ENCODE measurements at regions not wholly inside any gene's neighbourhood (a gene's known extent, or its start where the extent isn't known, plus 50 kb on each side); places are given as distances from the start of the nearest gene placed in this dataset.
"Not testable (repeated sequence)": the region's sequence is repeated elsewhere in the genome, so short reads cannot be mapped to it uniquely, and the experiment has no call there.

DNA sequence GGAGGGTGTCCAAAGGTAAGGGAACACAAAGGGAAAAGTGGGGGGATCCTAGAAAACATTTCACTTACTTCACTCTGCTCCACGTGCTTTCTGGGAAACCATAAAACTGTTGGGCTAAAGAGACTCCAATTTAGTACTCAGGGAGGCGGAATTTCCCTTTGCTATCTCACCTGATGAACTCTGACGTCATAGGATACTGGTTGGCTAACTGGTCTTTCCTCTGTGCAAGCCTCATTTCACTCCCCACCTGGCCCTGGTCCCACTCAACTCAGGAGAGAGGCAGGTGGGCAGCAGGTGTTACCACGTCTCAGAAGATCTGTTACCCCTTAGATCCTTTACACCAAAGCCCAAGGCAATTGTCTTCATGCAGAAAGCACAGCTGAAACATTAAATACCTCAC, 51.8 kb upstream of the PMAIP1 start:
- no peak for DNase-seq

DNA sequence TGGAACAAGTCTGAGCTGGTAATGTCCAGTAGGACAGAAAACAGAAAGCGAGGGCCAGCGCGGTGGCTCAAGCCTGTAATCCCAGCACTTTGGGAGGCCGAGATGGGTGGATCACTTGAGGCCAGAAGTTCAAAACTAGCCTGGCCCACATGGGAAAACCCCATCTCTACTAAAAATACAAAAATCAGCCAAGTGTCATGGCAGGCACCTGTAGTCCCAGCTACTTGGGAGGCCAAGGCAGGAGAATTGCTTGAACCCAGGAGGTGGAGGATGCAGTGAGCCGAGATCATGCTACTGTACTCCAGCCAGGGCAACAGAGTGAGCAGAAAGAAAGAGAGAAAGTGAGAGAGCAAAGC, 52.3 kb upstream of the PMAIP1 start:
- DNase-seq = not testable (repeated sequence)

DNA sequence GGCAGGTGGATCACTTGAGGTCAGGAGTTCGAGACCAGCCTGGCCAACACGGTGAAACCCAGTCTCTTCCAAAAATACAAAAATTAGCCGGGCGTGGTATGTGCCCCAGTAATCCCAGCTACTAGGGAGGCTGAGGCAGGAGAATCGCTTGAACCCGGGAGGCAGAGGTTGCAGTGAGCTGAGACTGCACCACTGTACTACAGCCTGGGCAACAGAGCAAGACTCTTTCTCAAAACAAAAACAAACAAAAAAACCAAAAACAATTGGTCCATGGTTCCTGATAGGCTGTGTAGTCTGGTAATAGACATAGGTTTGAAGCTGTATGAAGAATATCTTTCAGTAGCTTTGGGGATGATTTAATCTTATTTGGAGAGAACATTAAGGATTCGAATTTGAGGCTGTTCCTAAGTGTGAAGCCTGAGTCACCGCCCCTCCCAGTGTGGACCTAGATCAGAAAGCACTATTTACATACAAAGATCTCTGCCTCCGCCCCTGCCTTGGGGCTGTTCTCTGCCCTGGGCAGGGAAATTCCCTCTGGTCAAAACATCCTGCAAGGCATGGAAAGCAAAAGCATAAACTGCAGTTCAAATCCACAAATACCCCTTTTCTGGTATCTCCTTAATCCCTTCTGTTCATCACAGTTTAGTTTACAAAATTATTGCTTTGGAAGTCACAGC, 52.8 kb upstream of the PMAIP1 start:
- no peak for DNase-seq

DNA sequence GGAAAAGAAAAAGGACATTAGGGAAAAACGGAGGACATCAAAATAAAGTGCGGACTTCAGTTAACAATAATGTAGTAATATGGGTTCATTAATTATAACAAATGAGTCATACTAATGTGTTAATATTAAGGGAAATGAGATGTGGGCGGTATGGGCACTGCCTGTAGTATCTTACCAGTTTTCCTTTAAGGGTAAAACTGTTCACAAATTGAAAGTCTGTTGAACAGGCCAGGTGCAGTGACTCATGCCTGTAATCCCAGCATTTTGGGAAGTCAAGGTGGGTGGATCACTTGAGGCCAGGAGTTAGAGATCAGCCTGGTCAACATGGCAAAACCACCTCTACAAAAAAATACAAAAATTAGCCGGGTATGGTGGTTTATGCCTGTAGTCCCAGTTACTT, 56.8 kb upstream of the PMAIP1 start:
- DNase-seq = no peak

DNA sequence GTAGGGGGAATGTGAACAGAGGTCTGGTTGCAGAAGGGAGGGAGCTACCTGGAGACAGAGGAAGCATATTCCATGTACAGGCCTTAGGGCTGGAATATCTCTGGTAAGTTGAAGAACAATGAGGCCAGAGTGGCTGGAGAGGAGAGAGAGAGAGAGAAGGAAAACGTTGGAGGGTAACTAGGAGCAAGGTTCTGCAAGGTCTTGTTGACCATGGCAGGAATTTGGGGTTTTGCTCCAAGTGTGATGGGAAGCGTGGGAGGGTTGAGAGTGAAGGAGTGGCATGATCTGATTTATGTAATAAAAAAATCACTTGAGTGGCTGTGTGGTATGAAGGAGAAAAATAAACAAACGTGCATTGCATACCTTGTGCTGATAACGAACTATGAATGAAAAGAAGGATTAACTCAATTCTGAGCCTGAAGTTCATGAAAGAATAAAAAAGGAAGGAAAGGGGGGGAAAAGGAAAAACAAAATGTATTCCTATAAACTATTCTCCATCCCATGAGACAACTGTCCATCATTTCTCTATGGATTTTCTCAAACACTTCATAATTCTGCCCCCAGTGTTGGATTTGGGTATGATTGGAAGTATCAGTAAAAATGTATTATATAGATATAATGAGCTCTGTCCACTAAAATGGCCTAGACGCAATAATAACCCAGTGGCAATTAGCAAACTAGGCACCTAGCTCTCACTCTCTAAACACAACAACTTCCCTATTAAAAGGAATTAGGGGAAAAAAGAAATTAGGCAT, 59.7 kb upstream of the PMAIP1 start:
- DNase-seq = no peak

DNA sequence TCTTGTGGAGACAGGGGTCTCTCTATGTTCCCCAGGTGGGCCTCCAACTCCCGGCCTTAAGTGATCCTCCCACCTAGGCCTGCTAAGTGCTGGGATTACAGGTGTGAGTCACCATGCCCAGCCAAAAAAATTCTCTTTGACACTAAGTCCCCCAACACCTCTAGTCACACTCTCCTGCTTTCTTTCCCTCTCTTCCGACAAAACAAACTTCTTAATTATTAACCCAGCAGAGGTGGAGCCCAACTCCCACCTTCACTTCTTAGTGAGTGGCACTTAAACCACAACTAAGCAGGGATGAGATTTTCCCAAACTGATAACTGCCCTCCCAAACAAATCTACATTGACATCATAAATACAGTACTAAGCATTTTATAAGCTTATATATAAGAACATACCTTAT, 60.5 kb upstream of the PMAIP1 start:
- DNase-seq = no peak

DNA sequence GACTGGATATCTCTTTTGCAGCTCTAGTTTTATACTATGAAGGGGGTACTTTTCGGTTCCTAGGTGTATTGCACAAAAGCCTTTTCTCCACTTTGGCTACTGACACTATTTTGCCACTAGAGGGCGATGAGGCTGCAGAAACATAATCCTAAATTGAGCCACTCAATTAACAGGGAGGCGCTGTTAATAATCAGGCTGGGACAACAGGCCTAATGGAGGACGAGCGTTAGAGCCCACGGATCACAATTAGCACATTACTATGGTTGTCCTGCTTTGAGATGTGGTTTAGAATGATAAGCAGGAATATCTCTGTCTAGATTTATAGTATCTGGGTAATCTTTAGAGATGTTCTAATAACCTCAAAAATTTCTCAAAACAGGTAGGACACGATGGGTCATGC, 62.2 kb upstream of the PMAIP1 start:
- DNase-seq = peak; percentile 34

DNA sequence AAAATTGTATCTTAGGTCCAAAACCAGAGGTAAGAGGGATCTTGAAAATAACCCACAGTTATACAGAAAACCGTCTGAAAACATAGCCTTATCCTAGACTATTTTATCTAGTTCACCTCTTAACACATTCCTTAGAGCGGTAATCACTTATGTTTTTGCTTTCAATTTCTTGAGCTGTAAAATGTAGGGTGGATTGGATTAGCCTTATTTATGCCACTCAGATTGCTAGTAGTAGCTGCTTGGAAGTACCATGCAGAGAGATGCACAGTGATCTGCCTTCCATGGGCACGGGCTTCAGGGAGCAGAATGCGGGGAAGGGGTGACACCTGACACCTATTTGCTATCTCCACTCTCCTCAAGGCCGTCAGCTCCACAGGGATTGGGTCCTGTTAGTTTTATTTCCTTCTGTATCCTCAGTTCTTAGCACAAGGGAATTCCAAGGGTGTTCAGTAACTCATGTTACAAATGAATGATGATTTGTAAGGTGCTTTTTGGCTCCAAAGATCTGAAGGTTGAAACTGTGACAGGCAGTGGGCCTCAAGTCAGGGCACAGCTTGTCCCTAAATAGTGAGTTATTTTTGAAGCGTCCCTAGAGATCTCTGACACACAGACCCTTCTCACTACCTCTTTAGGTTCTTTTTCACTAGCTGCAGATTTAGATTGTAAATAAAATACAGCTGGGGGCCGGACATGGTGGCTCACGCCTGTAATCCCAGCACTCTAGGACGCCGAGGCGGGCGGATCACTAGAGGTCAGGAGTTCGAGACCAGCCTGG, 64.0 kb upstream of the PMAIP1 start:
- DNase-seq = no peak

DNA sequence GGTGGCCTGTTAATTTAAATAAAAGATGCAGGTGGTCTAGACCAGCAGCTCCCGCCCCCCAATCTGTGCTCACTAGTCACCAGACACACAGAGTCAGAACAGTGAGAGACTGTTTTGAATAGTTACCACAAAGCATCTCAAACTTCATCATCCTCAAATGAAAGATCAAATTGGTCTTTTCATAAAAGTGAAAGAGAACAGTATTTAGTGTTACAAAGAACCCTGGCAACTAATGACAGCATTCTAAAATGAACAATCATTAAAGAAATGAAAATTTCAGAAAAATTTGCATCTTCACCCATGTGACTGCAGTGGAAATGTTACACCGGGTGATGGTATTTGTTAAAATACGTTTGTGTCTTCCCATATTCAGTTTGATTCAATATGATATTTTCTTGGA, 65.5 kb upstream of the PMAIP1 start:
- no peak for DNase-seq

DNA sequence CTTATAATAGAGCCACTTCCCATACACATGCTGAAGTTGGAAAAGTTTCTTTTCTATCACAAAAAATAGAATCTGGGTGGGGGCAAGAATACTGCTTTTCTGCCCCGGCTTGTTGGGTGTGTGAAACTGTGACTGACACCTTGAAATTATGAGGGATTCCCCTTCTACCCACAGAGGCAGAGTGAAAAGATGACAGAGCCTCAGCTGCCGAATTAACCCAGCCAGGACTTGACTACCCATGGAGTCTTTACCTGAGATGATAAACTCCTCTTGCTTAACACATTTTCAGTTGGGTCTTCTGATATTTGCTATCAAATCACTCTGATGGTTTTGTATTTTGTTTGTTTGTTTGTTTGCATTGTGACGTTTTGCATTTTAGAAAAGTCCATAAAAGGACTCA, 66.0 kb upstream of the PMAIP1 start:
- no peak for DNase-seq

DNA sequence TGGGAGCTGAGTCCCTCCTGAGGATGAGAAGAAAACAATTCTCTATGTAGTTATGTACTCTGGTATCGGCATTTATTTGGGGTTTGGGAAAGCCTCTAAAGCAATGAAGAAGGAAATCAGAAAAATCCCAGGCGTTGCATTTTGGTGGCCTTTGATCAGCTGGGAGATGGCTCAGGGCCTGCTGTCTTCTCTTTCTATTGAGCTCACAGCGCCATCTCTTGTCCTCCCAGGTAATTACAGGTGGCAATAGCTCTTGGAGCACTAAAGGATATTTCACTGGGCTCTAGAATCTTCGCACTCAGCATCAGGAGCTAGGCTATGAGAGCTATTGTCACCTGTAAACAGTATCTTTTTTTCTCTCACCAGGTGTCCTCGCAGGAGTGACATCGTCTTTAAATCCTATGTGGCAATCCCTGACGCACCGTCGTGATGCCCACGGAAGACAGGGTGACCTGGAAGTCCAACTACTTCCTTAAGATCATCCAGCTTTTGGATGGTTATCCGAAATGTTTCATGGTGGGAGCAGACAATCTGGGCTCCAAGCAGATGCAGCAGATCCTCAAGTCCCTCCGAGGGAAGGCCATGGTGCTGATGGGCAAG, 76.1 kb upstream of the PMAIP1 start:
- DNase-seq = peak; percentile 4

DNA sequence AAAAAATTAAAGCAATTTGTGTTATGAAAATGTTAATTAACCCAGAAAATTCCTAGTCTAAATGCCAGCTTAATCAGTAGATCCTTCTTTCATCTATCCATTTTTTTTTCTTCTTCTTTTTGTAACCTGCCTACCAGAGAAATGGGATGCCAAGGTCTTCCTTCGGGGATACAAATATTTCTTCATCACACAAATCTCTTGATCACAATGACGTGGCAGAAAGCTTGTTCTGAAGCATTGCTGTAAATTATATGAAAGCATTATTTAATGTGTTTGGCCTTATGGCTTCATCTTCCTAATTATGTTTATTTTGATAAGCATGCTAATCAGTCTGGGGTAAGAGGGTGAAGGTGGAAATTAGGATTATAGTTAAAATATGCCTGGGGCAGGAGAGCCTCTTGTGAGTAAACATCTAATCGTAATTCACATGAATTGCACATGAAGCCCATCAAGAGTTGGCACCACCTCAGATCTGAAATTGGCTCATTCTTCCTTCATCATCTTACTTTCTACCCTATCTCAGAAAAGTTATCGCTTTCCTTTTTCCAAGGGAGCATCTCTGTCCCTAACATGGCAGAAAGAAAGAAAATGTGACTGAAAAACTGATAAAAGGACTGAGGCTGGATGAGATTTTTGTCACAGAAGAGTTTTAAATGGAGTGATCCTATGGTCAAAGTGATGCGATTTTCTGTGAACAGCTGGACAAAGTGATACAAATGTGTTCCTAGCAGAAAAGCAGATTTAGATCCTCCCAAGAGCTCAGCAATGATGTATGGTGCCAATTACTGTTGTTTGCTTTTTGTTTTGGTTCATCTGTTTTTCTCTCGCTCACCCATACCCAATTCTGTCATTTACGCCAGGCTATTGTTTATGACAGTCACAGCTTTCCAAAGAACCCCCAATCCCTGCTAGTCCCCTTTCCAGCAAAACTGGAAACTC, 76.9 kb upstream of the PMAIP1 start:
- DNase-seq = no peak

DNA sequence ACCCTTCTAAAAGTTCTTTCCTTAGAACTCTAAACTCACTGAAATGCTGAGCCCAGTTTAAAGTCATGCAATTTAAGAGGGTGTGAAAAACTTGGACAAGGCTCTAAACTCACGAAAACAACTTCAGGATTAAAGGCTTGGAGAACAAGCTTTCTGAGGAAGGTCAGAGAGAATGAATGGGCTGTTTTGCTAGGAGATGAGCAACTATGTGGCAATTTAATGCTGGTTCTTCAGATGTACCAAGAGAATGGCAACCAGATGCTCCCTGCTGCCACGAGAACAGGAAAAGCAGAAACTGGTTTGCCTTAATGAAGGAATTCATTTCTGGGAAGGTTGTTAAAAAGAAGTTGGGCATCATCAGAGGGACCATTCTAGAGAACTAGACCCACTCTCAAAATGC, 77.8 kb upstream of the PMAIP1 start:
- no peak for DNase-seq

DNA sequence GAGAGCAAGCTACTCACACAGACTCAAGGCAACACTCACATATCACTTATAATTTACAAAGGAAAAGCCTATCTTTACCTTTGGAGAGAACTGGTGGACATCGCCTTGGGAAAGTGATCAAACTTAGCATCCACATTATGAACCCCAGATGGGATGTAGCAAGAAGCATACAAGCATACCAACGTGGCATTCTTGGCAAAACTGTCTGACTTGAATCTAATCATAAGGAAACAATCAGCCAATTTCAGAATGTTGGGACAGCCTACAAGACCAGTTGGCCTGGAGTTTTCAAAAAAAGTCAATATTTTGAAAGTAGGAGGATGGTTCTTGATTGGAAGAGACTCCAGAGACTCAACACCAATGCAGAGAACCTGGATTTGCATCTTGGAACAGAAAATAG, 79.1 kb upstream of the PMAIP1 start:
- no peak for DNase-seq

DNA sequence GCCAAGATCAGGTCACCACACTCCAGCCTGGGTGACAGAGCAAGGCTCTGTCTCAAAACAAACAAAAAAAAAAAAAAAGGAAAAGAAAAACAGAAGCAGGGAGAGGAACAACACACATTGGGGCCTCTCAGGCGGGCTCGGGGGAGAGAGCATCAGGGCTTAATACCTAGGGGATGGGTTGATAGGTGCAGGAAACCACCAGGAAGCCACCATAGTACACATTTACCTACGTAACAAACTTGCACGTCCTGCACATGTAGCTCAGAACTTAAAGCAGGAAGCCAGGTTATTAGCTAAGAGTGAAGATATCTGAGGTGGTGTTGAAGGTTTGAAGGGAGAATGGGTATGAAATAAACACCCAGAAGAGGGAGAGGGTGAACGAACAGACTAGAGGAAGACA, 81.0 kb upstream of the PMAIP1 start:
- DNase-seq = no peak

DNA sequence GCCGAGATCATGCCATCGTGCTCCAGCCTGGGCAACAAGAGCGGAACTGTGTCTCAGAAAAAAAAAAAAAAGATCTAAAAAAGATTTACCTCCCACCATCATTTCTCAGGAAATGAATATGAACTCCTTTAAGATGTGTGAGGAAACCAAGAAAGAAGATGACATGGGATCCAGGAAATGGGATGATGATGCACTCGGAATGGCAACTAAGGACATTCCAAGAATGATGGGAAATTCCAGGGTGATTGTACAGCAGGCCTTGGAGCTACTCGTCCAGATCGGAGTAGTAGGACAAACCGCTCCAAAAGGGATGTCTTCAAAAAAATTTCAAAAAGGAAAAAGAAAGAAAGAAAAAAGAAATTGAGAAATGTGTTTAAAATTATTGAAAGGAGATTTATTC, 84.9 kb upstream of the PMAIP1 start:
- no peak for DNase-seq

DNA sequence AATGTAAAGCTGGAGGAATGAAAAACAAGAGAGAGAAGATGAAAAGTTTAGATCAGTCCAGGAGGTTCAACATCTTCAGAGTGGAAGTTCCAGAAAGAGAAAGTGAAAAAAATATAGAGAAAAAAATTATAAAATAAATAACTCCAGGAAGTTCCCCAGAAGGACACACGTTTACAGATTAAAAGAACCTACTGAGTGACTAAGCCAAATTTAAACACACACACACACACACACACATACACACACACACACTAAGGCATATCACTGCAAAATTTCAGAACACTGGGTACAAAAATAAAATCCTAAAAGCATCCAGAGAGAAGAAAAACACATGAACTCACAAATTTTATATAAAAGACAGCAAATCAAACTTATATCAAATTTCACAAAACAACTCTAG, 85.9 kb upstream of the PMAIP1 start:
- DNase-seq = no peak

DNA sequence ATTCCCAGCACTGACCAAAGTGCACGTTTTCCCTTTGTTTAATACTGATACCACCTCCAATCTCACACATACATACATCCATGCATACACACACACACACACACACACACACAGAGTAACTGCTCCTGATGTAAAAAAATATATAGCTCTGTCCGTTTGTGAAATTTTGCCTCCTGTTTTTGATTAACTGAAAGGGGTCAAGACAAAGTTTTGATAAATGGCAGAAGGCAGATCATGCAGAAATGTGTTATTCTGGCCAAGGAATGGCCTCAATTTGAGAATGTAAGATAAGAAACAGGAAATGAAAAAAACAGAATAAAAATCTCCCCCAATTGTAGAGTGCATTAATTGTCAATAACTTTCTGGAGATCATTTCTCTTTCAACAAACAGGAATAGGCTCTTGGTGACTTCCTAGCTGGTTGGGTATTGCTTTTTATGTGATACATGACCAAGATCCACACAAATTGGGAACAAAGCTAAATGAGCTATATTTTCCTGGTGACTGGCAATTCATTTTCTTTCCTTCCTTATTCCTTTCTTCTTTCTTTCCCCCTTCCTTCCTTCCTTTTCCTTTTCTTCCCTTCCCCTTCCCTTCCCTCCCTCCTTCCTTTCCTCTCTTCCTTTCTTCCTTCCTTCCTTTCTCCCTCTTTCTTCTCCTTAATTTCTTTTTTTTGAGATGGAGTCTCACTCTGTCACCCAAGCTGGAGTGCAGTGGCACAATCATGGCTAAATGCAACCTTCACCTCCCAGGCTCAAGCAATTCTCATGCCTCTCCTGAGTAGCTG, 88.9 kb upstream of the PMAIP1 start:
- DNase-seq = no peak

DNA sequence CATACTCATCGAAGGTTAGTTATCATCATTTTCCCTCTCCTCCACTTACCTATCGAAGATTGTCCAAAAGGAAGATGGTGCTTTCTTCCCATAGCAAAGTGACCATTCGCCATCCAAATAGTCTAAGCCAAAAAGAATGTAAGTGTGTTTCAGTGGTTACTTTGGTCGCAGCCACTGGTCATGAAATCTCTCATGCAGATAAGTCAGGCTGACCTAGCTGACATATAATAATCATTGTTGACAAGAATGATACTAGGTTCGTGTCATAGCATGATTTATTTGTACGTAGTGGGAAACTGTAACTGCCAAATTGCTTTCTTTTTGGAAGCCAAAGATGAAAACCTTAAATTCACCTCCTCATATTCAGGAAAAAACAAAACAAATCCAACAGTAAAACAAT, 89.6 kb upstream of the PMAIP1 start:
- DNase-seq = no peak

DNA sequence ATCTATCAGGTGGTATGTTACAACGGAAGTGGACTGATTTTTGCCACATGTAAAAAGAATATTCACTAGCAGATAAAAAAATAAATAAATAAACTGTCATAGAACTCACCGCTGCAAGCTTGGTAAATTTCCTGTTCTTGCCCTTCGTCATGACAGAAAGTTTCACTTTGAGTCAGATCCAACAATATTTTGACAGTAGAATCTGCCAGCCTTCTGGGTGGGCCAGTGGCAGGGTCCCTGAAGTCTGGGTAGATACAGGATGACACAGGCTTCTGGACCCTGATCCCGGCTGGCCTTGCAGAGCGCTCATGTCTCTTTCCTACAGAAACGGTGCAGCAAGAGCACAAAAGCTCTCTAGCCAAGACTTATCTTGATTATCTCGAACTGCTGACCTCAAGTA, 97.8 kb upstream of the PMAIP1 start:
- no peak for DNase-seq

DNA sequence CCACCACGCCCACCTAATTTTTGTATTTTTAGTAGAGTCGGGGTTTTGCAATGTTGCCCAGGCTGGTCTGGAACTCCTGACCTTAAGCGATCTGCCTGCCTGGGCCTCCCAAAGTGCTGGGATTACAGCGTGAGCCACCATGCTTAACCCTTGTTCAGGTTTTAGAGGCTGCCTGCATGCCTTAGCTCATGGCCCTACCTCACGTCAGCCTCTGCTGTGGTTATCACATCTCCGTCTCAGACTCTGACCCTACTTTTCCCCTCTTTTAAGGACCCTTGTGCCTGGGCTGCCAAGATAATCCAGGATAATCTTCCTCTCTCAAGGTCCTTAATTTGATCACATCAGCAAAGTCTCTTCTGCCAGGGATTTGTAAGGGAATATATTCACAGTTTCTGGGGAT, 98.2 kb upstream of the PMAIP1 start:
- DNase-seq = no peak

DNA sequence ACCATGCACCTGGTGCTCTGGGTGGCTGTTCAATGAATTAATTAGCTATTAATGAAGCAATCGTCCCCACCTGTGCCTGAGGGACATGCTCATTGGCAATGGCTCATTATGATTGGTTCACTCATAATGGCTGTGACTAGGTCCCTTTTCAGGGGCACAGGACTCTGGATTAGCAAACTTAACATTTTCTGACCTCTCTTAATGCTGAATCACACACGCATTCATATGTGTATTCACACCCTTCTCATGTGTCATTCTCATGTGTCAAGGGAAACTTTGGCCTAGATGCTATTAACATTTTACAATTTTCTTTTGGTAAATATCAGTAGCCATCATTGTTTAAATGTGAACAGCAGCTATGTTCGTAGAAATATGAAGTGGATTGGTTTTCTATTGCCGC, 98.9 kb upstream of the PMAIP1 start:
- no peak for DNase-seq
